GM12891 (cell line): ENCODE measurements at regions not wholly inside any gene's neighbourhood (a gene's known extent, or its start where the extent isn't known, plus 50 kb on each side); places are given as distances from the start of the nearest gene placed in this dataset.

Source experiments
- DNase-seq: peaks from one replicate; pipeline ENCODE4 v3.0.0; 2011; ENCODE audit warnings: low spot score; ENCODE audit not compliant: insufficient read length
- FAIRE-seq: peaks from 2 replicates; lab custom pipeline; 2011; peaks lifted over from hg19 to GRCh38; lab: Jason Lieb, UNC
- PAX5 ChIP-seq: IDR thresholded peaks from 2 replicates; pipeline ENCODE4 v1.6.1; 2011; ENCODE audit warnings: low read length, moderate library complexity, mild to moderate bottlenecking; ENCODE audit not compliant: insufficient read depth, severe bottlenecking
- POLR2A ChIP-seq: IDR thresholded peaks from 2 replicates; pipeline ENCODE4 v1.6.1; 2011; ENCODE audit warnings: low read depth, low read length, control low read depth
- POLR2AphosphoS5 ChIP-seq: IDR thresholded peaks from 2 replicates; pipeline ENCODE4 v1.6.1; 2011; ENCODE audit warnings: low read depth, low read length, control low read depth
- POU2F2 ChIP-seq: IDR thresholded peaks from 2 replicates; pipeline ENCODE4 v1.6.1; 2011; ENCODE audit warnings: low read depth, mild to moderate bottlenecking, control low read depth, low read length, moderate library complexity
- SPI1 ChIP-seq: IDR thresholded peaks from 2 replicates; pipeline ENCODE4 v1.6.1; 2011; ENCODE audit warnings: low read depth, low read length, control low read depth
- TAF1 ChIP-seq: IDR thresholded peaks from 2 replicates; pipeline ENCODE4 v1.6.1; 2011; ENCODE audit warnings: low read depth, low read length, control low read depth

DNA sequence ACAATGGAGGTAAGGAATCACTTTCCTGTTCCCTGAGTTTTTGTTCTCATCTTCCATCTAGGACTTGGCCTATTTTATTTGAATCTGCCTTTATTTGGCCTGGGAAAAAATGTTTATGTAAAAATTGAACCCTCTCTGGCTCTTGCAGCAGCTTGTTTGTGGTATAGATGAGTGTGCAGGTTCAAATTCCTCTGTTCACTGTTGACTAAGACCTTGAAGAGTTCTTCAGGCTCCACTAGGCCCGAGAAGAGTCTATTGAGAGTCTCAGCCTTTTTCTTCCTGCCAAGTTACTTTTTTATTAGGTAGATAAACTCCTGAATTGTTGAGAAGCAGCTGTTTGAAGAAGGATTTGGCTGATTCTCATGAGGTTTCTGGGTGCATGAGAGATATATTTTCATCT, 248.8 kb upstream of the ADGRL2 start:
- TF ChIP-seq TAF1, result no peak
- FAIRE-seq, result no peak
- no peak for DNase-seq

- FAIRE-seq (no peak), DNase-seq (no peak)
- TF ChIP-seq TAF1, result no peak
- no peak for TF ChIP-seq POU2F2
- no peak for TF ChIP-seq PAX5
- no peak for TF ChIP-seq POLR2AphosphoS5
- no peak for TF ChIP-seq POLR2A
- TF ChIP-seq SPI1, result no peak
Observed at GRCh38 chr1:81550753-81551152, 250.0 kb upstream of the ADGRL2 start.

- TF ChIP-seq POLR2AphosphoS5 (no peak), POLR2A (no peak), PAX5 (no peak), TAF1 (no peak), POU2F2 (no peak), SPI1 (no peak)
- FAIRE-seq, result peak; percentile 72
- no peak for DNase-seq
Observed at GRCh38 chr1:81549588-81550127, 251.1 kb upstream of the ADGRL2 start.

DNA sequence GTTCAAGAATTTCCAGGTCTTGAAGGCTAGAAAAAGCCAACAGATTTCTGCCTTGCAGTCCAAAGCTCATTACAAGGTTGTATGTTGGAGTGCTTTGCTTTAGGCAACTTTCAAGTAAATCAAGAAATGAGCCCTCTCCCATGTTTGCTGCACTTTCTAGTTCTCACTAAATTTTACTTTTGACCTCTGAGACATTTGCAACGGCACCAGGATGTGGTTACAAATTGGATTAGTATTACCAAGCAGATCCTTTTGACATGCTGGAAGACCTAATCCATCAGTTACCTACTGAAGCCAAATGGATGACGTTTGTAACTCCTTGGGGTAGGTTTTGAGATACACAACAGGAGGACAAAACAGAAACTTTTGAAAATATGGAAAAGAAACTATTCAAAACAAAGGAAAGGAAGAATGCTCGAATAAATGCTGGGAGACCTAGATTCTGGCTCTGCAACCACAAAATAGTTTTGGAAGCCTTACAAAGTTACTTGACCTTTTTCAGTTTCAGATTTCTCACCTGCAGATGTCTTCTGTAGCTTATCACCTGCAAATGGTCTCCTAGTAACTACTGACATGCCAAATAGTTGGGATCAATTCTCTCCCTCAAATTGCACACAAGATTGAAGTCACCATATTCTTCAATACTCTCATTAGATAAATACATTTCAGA, 251.7 kb upstream of the ADGRL2 start:
- FAIRE-seq (peak; percentile 88), DNase-seq (no peak)
- no peak for TF ChIP-seq POLR2A
- TF ChIP-seq PAX5, result no peak
- no peak for TF ChIP-seq POLR2AphosphoS5
- no peak for TF ChIP-seq SPI1
- TF ChIP-seq POU2F2, result no peak
- no peak for TF ChIP-seq TAF1

DNA sequence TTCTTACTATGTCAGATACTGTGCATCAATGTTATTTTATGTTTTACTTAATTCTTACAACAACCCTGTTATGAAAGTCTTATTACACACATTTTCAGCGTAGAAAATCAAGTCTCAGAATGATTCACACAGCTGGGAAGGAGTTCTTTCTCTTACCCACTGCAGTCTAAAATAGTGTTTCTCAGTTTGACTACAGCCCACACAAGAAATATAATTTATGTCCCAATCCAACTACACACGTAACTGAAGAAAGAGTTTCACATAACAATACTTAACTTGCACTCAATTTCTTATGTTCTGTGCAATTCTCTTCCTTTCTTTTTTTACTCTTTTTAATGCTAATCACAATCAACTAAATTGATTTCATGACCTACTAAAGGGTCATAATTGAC, 252.8 kb upstream of the ADGRL2 start:
- FAIRE-seq, result peak; percentile 80
- TF ChIP-seq POU2F2 (no peak), POLR2AphosphoS5 (no peak), PAX5 (no peak), SPI1 (no peak), TAF1 (no peak)
- DNase-seq, result no peak

- FAIRE-seq (no peak), DNase-seq (no peak)
- TF ChIP-seq TAF1, result no peak
- no peak for TF ChIP-seq SPI1
- TF ChIP-seq POU2F2, result 0 out of 2 replicates have a peak, but pooled peaks have one; percentile 16
Observed at GRCh38 chr1:81547261-81547911, 253.3 kb upstream of the ADGRL2 start.

DNA sequence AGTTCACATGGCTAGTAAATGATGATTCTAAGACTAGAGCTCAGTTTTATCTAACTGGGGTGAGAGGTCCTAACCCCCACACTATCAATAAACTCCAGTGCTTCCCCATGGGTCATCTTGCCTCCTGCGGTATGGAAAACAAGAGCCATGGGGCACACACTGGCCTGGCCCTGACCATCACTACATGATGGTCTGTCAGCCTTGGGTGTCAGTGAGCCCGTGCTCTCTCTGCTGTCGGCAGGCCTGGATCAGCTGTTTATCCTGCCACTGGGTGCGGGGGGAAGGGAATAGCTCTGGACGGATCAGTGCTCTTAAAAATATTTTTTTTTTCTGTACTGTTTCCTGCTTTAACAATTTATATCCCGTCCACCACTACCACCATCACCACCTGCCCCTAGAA, 255.0 kb upstream of the ADGRL2 start:
- DNase-seq, result no peak
- TF ChIP-seq SPI1, result no peak
- TF ChIP-seq TAF1, result no peak
- TF ChIP-seq POU2F2, result no peak
- TF ChIP-seq POLR2A, result no peak
- no peak for TF ChIP-seq POLR2AphosphoS5
- no peak for TF ChIP-seq PAX5
- no peak for FAIRE-seq

- no peak for DNase-seq
- no peak for FAIRE-seq
- TF ChIP-seq POU2F2, result no peak
- TF ChIP-seq SPI1, result no peak
- TF ChIP-seq PAX5, result no peak
- no peak for TF ChIP-seq TAF1
Observed at GRCh38 chr1:81543764-81544163, 257.0 kb upstream of the ADGRL2 start.

DNA sequence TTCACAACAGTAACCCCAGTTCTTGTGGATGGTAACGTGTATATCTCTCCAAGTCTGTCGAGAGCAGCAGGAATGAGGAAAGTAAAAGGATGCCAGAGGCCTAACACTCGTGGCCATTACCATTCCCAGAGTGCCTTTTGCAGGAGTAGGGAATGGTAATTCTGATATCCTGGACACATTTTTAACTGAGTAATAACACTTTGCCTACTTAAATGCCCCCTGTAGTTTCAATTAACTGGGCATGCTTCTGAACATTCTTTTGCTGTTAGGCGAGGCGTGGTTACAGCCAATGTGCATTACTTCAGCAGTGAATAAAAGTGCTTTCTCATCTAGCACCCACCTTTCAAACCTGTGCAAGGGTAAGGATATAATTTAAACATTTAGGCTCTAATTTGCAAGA, 258.5 kb upstream of the ADGRL2 start:
- DNase-seq, result no peak
- TF ChIP-seq POLR2AphosphoS5, result no peak
- no peak for TF ChIP-seq SPI1
- no peak for TF ChIP-seq TAF1
- no peak for TF ChIP-seq PAX5
- TF ChIP-seq POLR2A, result no peak
- no peak for TF ChIP-seq POU2F2
- FAIRE-seq, result no peak

DNA sequence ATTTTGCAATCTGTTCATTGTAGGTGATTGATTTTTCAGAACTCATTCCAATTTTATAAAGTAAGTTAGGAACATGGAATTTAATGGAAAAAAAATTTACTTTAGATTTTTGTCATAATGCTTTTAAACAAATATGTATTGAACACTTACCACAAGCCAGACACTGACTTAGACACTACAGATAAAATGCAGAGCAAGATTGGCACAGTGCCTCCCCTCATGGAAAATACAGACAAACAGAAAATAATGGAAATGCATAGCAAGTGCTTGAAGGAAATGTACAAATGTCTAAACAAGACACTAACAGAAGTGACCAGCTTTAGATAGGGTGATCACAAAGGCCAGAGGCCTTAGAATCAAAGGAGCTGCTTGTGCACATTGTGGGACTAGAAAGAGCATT, 260.5 kb upstream of the ADGRL2 start:
- TF ChIP-seq PAX5 (no peak), SPI1 (no peak), POU2F2 (no peak), TAF1 (no peak), POLR2AphosphoS5 (no peak), POLR2A (no peak)
- FAIRE-seq, result no peak
- DNase-seq, result no peak

DNA sequence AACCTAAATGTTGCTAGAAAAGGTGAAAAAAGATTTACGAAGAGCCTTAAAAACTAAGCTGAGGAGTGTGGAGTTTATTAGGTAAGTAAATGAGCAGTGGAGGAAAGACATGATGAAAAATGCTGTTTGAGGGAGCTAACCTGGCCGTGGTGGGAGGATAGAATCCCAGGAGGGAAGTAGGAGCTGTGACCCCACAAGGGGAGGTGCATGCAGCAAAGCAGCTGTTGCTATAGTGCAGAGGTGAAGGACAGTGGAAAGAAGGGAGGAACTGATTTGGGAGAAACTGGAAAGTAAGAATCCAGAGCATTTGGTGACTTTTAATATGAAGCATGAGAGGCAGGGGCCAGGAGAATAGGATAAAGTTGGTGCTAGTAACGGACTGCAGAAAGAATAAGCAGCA, 271.7 kb upstream of the ADGRL2 start:
- FAIRE-seq, result no peak
- no peak for DNase-seq
- TF ChIP-seq SPI1 (no peak), TAF1 (no peak), POU2F2 (no peak), PAX5 (no peak), POLR2A (no peak), POLR2AphosphoS5 (no peak)
